Astrocyte of the spinal cord (primary cell): ENCODE measurements at regions not wholly inside any gene's neighbourhood (a gene's known extent, or its start where the extent isn't known, plus 50 kb on each side); places are given as distances from the start of the nearest gene placed in this dataset.
"Not testable (repeated sequence)": the region's sequence is repeated elsewhere in the genome, so short reads cannot be mapped to it uniquely, and the experiment has no call there.

ENCODE experiments used
- DNase-seq: peaks from one replicate; pipeline ENCODE4 v3.0.0; 2011; ENCODE audit warnings: low read depth, low spot score
- H3K4me3 ChIP-seq: 2 replicates; pipeline ENCODE4 v1.5.1; 2011; ENCODE audit warnings: low read depth, mild to moderate bottlenecking, low read length, moderate library complexity
- in situ Hi-C: cut with HindIII; loops from 2 replicates; pipeline ENCODE4 v1.10.0; 2017; ENCODE audit warnings: low sequenced_read_pairs
- TF ChIP-seq, protein P1 (sequence below): IDR thresholded peaks from 2 replicates; pipeline ENCODE4 v1.5.1; 2012; ENCODE audit warnings: low read depth, mild to moderate bottlenecking, low read length, inconsistent platforms

DNA sequence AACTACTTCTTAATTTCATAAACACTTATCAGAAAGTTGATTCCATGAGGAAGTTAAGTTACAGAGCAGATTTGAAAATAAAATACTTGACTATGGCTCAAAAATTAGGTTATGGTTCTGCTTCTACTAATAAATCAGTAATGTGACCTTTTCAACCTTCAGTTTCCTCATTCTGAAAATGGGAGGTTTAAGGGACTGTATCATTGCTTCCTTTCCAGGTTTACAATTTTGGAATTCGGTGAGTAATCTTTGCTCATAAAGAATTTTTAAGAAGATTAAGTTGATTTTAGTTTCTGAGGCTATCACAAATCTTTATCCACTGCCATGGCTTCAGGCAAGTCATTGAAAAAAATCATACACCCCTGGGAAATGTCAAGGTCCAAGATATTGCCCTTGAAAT lies 1061.2 kb downstream of the DIPK2A start:
- in situ Hi-C loops, result no loop called here
- no peak for DNase-seq
- TF ChIP-seq, protein P1, sequence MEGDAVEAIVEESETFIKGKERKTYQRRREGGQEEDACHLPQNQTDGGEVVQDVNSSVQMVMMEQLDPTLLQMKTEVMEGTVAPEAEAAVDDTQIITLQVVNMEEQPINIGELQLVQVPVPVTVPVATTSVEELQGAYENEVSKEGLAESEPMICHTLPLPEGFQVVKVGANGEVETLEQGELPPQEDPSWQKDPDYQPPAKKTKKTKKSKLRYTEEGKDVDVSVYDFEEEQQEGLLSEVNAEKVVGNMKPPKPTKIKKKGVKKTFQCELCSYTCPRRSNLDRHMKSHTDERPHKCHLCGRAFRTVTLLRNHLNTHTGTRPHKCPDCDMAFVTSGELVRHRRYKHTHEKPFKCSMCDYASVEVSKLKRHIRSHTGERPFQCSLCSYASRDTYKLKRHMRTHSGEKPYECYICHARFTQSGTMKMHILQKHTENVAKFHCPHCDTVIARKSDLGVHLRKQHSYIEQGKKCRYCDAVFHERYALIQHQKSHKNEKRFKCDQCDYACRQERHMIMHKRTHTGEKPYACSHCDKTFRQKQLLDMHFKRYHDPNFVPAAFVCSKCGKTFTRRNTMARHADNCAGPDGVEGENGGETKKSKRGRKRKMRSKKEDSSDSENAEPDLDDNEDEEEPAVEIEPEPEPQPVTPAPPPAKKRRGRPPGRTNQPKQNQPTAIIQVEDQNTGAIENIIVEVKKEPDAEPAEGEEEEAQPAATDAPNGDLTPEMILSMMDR, result no peak

DNA sequence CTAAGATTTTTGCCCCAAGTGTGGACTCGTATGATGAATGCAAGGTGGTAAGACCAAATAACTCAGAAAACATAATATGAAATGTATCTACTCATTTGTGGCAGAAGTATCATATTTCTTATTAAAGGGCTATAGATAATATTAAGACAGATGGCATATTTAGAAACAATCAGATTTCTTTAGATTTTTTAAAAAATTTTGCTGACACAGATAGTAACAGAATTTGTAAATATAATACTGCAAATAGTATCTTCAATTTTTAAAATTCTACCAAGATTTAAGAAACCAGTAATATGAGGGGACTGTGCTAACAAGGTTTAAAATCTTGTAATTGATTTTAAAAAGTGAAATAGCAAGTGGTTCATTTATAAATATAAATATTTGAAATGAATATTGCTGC lies 1064.1 kb downstream of the DIPK2A start:
- TF ChIP-seq, protein P1, result no peak
- in situ Hi-C loops, result no loop called here
- no peak overlapping the region for H3K4me3 ChIP-seq
- DNase-seq, result no peak

More for the DNA sequence above, 1061.2 kb downstream of the DIPK2A start:
- H3K4me3 ChIP-seq, result no peak overlapping the region

DNA sequence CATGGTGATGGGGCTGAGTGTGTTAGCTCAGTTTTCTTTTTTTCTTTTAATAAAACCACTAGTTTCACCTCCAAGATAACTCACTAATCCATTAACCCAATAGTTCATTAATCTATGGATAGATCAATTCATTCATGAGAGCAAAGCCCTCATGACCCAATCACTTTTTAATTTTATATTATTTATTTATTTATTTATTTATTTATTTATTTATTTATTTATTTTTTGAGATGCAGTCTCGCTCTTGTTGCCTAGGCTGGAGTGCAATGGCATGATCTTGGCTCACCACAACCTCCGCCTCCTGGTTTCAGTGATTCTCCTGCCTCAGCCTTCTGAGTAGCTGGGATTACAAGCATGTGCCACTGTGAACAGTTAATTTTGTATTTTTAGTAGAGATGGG lies 1082.4 kb downstream of the DIPK2A start:
- DNase-seq, H3K4me3 ChIP-seq, in situ Hi-C loops: not testable (repeated sequence)

DNA sequence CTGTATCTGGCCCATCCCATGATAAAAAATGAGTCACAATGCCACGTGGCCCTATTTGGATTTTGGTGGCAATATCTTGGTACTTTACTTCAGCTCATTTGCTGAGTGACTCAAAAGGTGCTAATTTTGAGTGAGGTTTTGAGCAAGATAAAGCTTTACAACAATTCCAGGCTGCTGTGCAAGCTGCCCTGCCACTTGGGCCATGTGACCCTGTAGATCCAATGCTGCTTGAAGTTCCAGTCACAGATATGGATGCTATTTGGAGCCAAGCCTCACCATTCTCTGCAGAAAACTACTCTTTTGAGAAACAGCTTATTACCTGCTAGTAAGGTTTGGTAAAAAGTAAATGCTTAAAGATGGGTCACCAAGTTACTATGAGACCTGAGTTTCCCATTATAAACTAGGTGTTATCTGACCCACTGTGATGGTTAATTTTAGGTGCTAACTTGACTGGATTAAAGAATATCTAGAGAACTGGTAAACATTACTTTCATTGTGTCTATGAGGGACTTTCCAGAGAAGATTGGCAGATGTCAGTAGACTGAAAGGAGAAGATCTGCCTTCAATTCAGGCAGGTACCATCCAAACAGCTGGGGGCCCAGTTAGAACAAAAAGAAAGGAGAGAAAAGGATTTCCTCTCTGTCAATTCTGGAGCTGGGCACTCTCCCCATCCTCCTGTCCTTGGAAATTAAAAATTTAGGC lies 1083.9 kb downstream of the DIPK2A start:
- in situ Hi-C loops, result no loop called here
- TF ChIP-seq, protein P1, result no peak
- no peak for DNase-seq
- H3K4me3 ChIP-seq, result no peak overlapping the region

DNA sequence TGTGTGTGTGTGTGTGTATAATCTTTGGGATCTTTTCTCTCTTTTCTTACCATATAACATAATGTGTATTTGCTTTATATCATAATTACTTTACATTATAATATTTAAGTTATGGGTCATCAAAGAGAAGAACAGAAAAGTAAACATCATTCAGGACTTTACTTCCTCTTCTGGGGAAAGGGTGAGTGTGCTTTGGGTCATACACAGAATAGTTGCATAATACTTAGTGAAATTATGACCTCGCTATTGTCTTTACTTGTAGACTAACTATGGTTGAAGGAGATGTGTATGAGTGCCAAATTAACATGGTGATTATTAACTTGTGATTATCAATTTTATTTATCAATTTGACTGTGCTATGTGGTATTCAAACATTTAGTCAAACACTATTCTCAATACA lies 1086.9 kb downstream of the DIPK2A start:
- in situ Hi-C loops, result no loop called here
- TF ChIP-seq, protein P1, result no peak
- no peak for DNase-seq
- no peak overlapping the region for H3K4me3 ChIP-seq

DNA sequence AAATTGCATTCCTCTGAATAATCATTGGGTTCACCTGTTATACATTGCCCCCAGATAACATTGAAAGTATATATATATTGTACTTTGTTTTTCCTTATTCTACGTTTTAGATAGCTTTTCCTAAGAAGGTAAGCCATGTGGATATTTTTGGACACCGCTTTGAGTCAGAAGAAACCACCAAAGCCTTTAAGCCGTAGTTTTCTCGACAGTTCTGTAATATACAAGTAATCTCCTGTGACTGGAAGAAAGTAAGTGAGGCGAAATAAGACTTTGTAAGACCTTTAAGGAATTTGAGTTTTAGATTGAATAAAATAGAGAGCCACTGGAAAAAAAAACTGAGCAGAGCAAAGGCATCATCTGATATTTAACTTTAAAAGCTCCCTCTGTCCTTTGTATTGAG lies 1092.0 kb downstream of the DIPK2A start:
- H3K4me3 ChIP-seq, result no peak overlapping the region
- no peak for DNase-seq
- TF ChIP-seq, protein P1, result no peak
- in situ Hi-C loops, result no loop called here

DNA sequence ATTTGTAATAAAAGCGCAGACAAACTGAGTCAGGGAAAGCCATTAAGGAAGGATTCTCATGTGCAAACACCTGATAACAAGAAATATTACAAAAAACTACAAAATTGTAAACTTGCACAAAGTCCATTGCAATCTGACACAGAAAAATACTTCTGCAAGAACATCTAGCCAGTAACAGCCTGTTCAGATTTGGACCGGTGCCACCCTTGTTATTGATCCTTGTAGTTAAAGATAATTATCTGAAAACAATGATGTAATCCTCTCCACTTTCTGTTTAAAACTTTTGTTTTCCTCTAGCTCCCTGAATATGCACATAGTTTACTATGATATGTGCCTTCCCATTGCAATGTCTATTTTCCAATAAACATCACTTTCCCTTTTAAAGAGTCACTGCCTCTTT lies 1090.2 kb downstream of the PLOD2 start:
- no peak overlapping the region for H3K4me3 ChIP-seq
- DNase-seq, result no peak
- in situ Hi-C loops, result no loop called here
- TF ChIP-seq, protein P1, result no peak
